Pons (tissue), 1 donor: ENCODE measurements at regions not wholly inside any gene's neighbourhood (a gene's known extent, or its start where the extent isn't known, plus 50 kb on each side); places are given as distances from the start of the nearest gene placed in this dataset.

ENCODE experiments used
- DNase-seq: peaks from one replicate; pipeline ENCODE4 v3.0.0-alpha.2; 2016; ENCODE audit warnings: low spot score

- DNase-seq = no peak
Observed at GRCh38 chr15:25563596-25563995, 124.8 kb upstream of the UBE3A start.

GRCh38 chr15:25557926-25558325 is 119.1 kb upstream of the UBE3A start:
- no peak for DNase-seq

GRCh38 chr15:25556136-25556535 is 117.3 kb upstream of the UBE3A start:
- no peak for DNase-seq

GRCh38 chr15:25554640-25555039 is 115.8 kb upstream of the UBE3A start:
- DNase-seq = no peak

- no peak for DNase-seq
Observed at GRCh38 chr15:25548600-25548999, 109.8 kb upstream of the UBE3A start.

GRCh38 chr15:25545889-25546288 is 107.1 kb upstream of the UBE3A start:
- DNase-seq = no peak

DNA sequence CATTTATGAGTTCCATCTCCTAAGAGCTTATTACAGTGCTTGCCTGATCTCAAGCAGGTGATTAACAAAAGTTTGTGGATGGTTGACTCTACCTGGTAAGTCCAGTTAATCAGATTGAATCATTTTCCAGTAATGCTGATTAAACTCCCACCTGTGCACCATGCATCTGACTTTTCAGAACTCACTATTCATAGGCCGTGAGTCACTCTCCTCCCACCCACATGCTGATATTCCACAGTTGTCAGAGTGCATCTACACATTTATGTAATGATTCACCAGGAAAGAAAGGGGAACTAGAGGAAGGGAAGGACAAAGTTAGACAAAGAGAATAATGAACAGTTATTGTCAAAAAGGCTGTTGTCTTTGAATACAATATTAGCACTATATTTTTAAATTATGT is 106.2 kb upstream of the UBE3A start:
- DNase-seq = no peak

- no peak for DNase-seq
Observed at GRCh38 chr15:25544076-25544475, 105.3 kb upstream of the UBE3A start.

DNA sequence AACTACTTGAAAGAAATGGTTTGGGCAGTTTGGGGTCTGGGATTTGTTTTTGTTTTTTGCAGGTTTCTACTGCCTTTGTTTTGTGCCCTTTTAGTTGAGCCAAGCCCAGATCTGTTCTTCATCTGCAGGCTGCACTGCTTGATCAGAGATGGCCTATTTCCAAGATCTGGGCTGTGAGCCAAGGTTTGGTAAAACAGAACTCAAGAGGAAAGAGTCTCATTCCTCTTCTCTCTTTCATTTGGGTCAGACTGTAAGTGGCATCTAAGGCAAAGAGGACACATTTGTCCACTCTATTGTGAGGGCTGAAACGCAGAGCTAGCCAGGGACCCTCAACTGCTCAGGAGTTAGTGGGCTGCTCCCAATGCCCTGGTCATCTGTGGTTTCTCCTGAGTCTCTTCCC is 104.4 kb upstream of the UBE3A start:
- DNase-seq = peak; percentile 83

DNA sequence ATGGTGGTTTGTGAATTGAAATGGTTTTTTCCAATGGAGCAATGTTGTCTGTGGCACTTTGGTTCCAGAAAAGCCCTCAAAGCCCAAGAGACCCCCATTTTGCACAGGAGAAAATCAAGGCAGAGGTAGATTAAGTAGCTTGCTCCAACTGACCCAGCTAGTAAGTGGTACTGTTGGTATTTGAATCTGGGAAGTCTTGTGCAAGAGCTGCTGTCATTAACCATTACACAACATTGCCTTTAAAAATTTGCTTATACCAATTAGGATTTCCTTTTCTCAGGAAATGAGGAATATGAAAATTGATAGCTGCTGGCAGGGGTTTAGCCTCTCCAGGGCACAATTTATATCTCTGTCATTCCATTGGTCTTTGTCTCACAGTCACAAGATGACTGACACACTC is 102.4 kb upstream of the UBE3A start:
- no peak for DNase-seq

DNA sequence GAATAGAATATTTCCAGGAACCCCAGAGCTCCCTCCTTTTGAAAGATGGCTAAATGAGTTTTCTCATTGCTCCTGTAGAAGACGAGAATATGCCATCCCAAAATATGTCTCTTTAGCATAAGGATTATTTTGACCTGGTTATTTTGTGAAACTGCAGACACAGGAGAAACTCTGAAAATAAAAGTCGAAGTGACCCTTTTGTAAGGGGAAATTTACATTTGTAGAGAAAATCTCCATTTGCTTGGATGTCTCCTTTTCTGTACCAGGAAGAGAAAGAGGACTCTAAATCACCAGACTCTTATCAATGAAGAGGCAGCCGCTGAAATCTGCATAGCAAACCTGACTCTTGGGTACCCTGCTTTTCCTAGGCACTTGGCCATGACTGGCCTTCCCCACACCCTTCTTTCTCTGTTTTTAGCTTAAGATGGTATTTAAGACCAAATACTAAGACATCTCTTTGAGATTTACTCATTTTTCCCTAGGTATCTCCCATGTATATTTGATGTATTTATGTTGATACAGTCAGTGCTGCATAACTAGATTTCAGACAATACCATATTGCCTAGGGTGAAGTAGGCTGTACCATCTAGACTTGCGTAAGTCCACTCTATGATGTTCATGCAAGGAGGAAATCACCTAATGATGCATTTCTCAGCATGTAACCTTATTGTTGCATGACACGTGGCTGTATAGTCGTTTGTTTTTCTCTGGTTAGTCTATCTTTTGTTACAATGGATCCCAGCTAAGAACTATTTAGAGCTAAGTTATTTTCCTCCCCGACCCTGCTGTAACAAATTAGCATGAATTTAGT is 98.2 kb upstream of the UBE3A start:
- DNase-seq = no peak

DNA sequence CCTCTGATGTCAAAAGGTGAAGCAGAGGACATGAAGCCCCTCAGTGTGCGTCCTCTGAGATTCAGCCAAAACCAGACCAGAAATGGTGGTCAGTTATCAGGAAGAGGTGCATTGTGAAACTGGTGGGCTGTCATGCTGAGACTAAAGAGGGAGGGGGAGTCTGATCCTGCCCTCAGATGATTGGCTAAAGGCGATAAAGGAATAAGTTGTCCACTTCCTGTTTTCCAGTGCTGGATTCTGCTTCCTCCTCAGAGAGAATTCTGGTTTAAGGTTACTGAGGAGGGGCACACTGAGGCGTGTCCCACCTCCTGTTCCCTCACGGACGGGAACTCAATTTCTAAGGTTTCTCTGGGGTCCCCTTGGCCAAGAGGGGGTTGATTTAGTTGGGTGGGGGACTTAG is 97.0 kb upstream of the UBE3A start:
- DNase-seq = no peak

DNA sequence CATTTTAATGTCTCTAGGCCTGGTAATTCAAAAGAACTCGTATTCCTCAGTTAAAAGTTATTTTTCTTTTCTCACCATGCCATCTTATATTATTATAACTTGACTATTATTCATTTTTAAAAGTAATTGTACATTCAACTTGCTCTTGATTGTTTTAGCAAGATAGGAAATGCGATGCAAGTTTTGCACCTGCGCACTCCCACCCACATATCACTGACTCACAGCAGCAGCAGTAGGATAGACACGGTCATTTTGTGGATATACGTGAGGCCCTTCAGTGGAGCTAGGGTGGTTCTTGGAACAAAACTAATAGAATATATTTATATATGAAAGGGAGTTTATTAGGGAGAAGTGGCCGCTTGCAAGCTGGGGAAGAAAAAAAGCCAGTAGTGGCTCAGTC is 95.5 kb upstream of the UBE3A start:
- no peak for DNase-seq

DNA sequence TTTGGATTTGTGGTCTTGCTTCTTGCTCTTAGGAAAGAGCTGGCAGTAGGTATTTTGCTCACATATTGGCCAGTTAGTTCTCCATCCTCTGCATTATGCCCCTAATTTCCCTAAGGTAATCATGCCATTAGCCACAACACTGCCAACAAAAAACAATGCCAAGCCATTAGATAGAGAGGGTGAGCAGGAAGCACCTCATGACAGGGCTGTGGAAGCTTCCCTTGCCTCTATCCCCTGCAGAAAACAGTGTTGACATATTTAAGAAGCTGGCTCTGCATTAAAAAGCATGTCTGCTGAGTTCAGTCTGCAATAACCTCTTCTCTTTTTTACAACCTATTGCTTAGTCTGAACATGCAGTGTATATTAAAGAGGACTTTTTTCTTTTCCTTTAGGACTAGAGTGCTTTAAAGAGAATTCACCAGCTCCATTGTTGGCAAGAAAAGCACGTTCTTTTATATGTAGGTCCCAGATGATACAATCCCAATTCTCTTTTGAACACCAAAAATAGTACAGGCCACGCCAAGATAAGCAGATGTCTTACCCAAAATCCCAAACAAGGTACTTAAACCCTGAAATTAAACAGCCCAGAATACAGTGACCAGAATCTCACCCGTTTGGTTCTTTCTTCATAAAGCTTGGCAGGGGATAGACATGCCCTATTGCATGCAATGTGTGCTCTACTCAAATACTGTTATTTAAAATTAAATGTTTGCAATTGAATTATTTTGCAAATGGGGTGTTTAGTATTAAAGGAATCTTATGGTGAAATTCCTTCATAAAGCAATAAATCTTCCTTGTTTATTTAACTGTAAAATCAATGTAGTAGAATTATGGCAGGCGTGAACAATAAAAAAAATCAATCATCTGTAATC is 93.7 kb upstream of the UBE3A start:
- DNase-seq = no peak

DNA sequence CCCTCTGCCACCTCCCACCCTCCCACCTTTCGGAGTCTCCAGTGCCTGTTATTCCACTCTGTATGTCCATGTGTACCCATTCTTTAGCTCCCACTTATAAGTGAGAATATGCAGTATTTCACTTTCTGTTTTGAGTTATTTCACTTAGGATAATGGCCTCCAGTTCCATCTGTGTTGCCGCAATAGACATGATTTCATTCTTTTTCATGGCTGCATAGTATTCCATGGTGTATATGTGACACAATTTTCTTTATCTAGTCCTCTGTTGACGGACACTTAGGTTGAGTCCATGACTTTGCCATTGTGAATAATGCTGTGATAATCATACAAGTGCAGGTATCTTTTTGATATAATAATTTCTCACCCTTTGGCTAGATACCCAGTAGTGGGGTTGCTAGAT is 91.0 kb upstream of the UBE3A start:
- DNase-seq = no peak

- DNase-seq = no peak
Observed at GRCh38 chr15:25527118-25527517, 88.3 kb upstream of the UBE3A start.

DNA sequence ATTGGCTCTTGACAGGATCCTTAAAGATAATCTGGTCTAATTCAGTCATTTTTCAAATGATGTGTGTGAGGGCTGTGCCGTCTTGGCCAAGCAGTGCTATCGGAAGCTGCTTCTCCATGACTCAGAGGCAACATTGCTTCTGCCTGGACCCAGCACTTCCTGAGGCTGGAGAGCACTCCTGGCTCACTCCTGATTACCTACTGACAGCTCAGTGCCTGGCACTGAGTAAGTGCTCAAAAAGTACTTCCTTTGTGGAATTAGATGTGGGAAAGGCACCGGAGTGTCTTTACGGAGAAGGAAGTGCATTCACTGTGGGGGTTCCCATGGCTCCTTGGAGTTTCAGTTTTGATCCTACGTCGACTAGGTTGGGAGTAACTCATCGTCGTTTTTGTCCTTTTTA is 86.9 kb upstream of the UBE3A start:
- no peak for DNase-seq

DNA sequence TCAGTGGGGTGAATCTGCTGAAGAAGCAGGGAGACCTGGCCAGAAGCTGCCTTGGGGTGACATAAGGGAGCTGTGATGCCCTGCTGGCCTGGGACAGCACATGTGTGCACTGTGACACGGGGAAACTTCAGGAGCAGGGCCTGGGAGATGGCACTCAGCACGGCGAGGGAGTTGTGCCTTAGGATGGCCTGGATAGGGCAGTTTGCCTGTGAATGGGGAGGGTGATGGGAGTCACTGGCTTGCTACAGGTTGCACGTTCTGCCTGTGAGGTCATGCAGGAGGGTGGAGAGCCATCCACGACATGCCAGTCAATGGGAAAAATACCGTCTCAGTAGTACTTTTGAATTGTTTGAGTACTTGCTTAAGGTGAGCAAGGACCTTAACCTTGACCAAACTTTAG is 76.8 kb upstream of the UBE3A start:
- no peak for DNase-seq

DNA sequence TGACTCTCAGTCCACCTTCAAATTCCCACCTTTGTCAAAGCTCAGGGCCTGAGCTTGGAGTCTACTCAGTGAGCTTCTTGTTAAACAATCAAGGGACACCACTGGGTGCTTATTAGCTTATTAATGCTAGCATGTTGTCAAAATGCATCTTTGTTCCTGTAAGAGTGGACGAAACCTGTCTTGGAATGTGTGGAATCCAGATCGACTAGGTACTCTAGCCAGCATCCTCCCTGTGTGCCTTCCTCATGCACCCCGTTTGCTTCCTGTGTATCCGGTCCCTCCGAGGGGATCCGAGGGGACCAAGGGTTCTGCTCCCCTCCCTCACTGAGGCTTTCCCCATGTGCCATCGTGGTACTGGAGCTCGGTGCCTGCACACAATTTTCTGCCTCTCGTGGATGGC is 75.7 kb upstream of the UBE3A start:
- no peak for DNase-seq

- no peak for DNase-seq
Observed at GRCh38 chr15:25512957-25513356, 74.1 kb upstream of the UBE3A start.

DNA sequence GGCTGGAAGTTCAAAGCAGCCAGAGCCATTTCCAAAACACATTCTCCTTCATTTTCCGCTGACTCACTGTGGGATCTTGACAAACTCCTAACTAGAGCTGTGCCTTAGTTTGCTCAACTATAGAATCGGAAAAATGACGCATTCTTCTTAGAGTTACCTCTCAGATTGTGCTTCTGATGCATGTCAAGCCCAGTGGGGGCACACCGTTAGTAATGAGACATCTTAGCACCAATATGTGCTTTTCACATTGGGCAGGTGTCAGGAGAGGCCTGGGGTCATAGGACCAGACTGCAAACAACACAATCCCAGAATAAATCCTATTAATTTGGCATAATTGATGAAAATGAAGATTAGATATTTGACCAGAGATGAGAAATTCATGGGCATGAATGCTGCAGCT is 71.3 kb upstream of the UBE3A start:
- no peak for DNase-seq

DNA sequence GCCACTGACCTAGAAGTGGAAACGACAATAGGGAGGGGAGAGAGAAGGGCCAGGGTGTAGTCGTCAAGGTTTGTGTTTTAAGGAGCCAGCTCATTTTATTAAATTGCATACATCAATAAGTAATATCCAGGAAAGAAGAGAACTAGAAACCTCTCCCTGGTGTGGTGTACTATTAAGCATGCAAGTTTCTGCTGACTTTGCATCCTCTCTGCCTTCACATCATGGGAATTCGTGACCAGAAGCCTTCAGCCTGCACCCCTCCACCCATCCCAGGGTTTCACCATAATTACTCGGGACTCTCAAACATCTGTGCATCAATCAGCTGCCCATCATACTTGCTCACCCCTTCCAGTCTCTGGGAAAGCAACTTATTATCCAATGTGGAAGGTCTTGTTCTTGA is 70.9 kb upstream of the UBE3A start:
- no peak for DNase-seq

GRCh38 chr15:25508369-25509002 is 69.7 kb upstream of the UBE3A start:
- peak; percentile 59 for DNase-seq
